HG03354 (cell line): ENCODE measurements at regions not wholly inside any gene's neighbourhood (a gene's known extent, or its start where the extent isn't known, plus 50 kb on each side); places are given as distances from the start of the nearest gene placed in this dataset.

Source experiments
- ATAC-seq: cut with Tn5 transposase; IDR thresholded peaks from one replicate; pipeline ENCODE4 v1.9.1; 2021; ENCODE audit warnings: mild to moderate bottlenecking; ENCODE audit not compliant: unreplicated experiment, poor library complexity, severe bottlenecking

GRCh38 chr7:8373851-8374250 lies 59.6 kb upstream of the NXPH1 start:
- ATAC-seq: no peak

GRCh38 chr7:8378349-8379019 lies 54.9 kb upstream of the NXPH1 start:
- ATAC-seq: no peak

- no peak for ATAC-seq
These were observed 54.1 kb upstream of the NXPH1 start for GRCh38 chr7:8379264-8379663.

DNA sequence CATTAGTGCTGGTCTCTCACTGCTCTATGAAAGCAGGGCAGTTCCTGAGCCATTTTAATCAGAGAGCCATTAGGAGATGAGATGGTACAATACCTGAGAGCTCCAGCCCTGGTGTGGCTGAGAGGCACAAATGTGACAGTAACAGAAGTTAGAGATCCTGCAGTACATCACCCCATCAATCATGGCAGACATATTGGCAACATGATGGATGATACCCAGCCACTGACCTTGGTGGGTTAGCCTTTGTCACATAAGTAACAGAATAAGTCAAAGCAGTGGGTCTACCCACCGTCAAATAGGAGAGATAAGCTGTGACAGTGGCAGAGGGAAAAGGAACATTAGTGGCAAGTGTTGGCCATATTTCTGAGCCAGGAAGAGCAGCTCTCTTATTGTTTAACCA lies 53.3 kb upstream of the NXPH1 start:
- ATAC-seq: no peak

DNA sequence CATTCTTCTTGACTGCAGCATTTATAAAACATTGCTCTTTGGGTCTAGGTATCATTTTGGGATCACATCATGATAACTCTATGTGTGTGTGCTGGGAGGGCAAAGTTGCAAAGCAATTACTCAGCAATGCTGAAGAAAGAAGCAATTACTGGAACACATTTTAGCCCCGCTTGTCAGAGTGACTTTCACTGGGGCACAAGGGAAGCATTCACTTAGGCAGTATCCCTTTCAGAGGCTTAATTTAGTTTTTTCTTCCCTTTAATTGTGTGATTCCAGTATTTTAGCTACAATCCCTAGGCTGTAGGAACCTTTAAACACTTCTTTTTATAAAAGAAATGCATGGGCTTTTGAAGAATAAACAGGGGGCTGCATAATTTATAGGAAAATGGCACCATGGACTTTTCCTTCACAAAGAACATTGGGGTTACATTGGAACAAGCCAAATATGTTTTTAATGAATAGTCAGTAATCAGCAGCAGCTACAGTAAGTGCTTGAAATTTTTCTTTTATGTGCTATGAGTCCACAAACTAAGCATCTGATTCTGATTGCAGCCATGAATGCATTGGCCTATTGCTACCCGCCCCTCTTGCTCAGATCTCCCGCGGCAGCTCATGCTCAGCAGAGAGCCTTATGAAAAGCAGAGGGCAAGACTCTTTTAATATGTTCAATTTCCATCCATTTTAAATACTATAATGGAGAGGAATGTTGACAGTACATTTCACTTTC lies 51.2 kb upstream of the NXPH1 start:
- ATAC-seq: no peak
